ENCODE measurements at regions not wholly inside any gene's neighbourhood (a gene's known extent, or its start where the extent isn't known, plus 50 kb on each side); places are given as distances from the start of the nearest gene placed in this dataset.
"Not testable (repeated sequence)": the region's sequence is repeated elsewhere in the genome, so short reads cannot be mapped to it uniquely, and the experiment has no call there.

GRCh38 chr1:242880022-242880421 is 355.5 kb upstream of the PLD5 start:
- H3K27ac ChIP-seq (ENCODE audit: low read depth, low read length); H3K79me2 ChIP-seq (ENCODE audit: control insufficient read depth in 1 of 2, insufficient read depth in 2 of 2, low read length in 2 of 2); H3K9me3 ChIP-seq (ENCODE audit: insufficient read depth in 2 of 2, low read depth in 1 of 2, low read length in 1 of 2); H2AFZ ChIP-seq (ENCODE audit: low read length); H3K4ac ChIP-seq (replicated peaks; ENCODE audit: insufficient read length, low read depth, low read length); H3K79me1 ChIP-seq (ENCODE audit: low read depth, low read length); H3K4me3 ChIP-seq (ENCODE audit: extremely low read depth in 1 of 4, insufficient read depth in 2 of 4, low read depth in 3 of 4, low read length in 4 of 4); H3K9ac ChIP-seq (replicated peaks in 1 of 4; ENCODE audit: extremely low read depth in 1 of 4, low read depth in 3 of 4, low read length in 3 of 4); H2BK12ac ChIP-seq (ENCODE audit: low read depth, low read length); H3K36me3 ChIP-seq (ENCODE audit: control insufficient read depth in 2 of 4, insufficient read depth in 4 of 4, low read length in 3 of 4); CTCF ChIA-PET (ENCODE audit: partially characterized antibody); H4K5ac ChIP-seq (ENCODE audit: insufficient read length, low read depth, low read length); H3K23ac ChIP-seq (ENCODE audit: insufficient read length); POLR2A ChIA-PET (ENCODE audit: partially characterized antibody); H3K18ac ChIP-seq (ENCODE audit: extremely low read depth, low read length); H3K4me2 ChIP-seq (ENCODE audit: insufficient read depth in 1 of 2, low read depth in 2 of 2, low read length in 2 of 2); H3K27me3 ChIP-seq (replicated peaks in 1 of 4; ENCODE audit: control insufficient read depth in 3 of 4, extremely low read depth in 1 of 4, insufficient read depth in 3 of 4, low read length in 3 of 4); H3K56ac ChIP-seq (replicated peaks; ENCODE audit: insufficient read length, low read depth, low read length); H4K8ac ChIP-seq (ENCODE audit: extremely low read depth, insufficient read depth, low read length); FAIRE-seq; H2BK5ac ChIP-seq (ENCODE audit: low read depth, low read length); H2BK120ac ChIP-seq (replicated peaks; ENCODE audit: low read depth, low read length); H2BK20ac ChIP-seq (ENCODE audit: low read length); DNase-seq (ENCODE audit: low read depth in 1 of 2, low spot score in 2 of 2); H2AK5ac ChIP-seq (ENCODE audit: low read depth, low read length); H3K23me2 ChIP-seq (ENCODE audit: low read depth, low read length); H4K91ac ChIP-seq (replicated peaks; ENCODE audit: insufficient read length, low read length); H3K14ac ChIP-seq (ENCODE audit: insufficient read length); H4K20me1 ChIP-seq (replicated peaks in 1 of 2; ENCODE audit: control insufficient read depth in 1 of 2, insufficient read depth in 2 of 2, low read length in 2 of 2); H2BK15ac ChIP-seq (ENCODE audit: low read length); H3K4me1 ChIP-seq (replicated peaks in 1 of 4; ENCODE audit: control insufficient read depth in 3 of 4, insufficient read depth in 4 of 4, low read length in 3 of 4): not testable (repeated sequence)
- 67% methylated on average over 5 of the region's 5 CpGs; no CpG with 5 or more reads in 1 of the 2 experiments for WGBS, 2 experiments (ENCODE audit: extremely low coverage in 1 of 2, insufficient coverage in 1 of 2, insufficient read length in 1 of 2, insufficient replicate concordance in 2 of 2, low coverage in 1 of 2, low lambda C conversion rate in 2 of 2, missing lambda C conversion rate in 1 of 2)
